Testis (tissue), 2 donors: ENCODE measurements at regions not wholly inside any gene's neighbourhood (a gene's known extent, or its start where the extent isn't known, plus 50 kb on each side); places are given as distances from the start of the nearest gene placed in this dataset.
A peak's percentile ranks its signal among the peaks of the same experiment; 100 is the strongest.
"Not testable (repeated sequence)": the region's sequence is repeated elsewhere in the genome, so short reads cannot be mapped to it uniquely, and the experiment has no call there.

Experiments used
- DNase-seq: peaks from one replicate; pipeline ENCODE4 v3.0.0-alpha.2; 2019
- H3K27ac ChIP-seq, 2 donors: fragments of 200-600 bp; sonication (generic); one replicate each; pipeline ENCODE4 v1.5.1; 2019
- H3K27me3 ChIP-seq: fragments of 200-600 bp; sonication (generic); one replicate; pipeline ENCODE4 v1.5.1; 2019
- H3K36me3 ChIP-seq: fragments of 200-600 bp; sonication (generic); one replicate; pipeline ENCODE4 v1.5.1; 2017; ENCODE audit warnings: low read depth; ENCODE audit errors: missing control alignments
- H3K4me1 ChIP-seq: fragments of 200-600 bp; sonication (generic); one replicate; pipeline ENCODE4 v1.5.1; 2019
- H3K4me3 ChIP-seq, 2 donors: fragments of 200-600 bp; sonication (generic); one replicate each; pipeline ENCODE4 v1.5.1; 2017 to 2019
- H3K9me3 ChIP-seq: fragments of 200-600 bp; sonication (generic); one replicate; pipeline ENCODE4 v1.5.1; 2017
- CTCF ChIP-seq, 3 experiments: fragments of 450-650 bp in 2 of 3; fragments of 200-600 bp in 1 of 3; sonication (generic) in 1 of 3; IDR thresholded peaks; one replicate each; pipeline ENCODE4 v1.5.1; 2016 to 2019; ENCODE audit warnings: antibody characterized with exemption in 3 of 3, mild to moderate bottlenecking in 2 of 3, moderate library complexity in 1 of 3
- POLR2A ChIP-seq: fragments of 450-650 bp; IDR thresholded peaks from one replicate; pipeline ENCODE4 v1.6.1; 2017; ENCODE audit warnings: antibody characterized with exemption, mild to moderate bottlenecking, moderate library complexity
- WGBS, 2 donors: methylation state at CpG; one replicate each; pipeline ENCODE4 v1.1.5; 2018; 5-methylcytosine and 5-hydroxymethylcytosine counted together
- intact Hi-C: fragments of 100-400 bp; cut with DNase I; formaldehyde crosslinking; loops from one replicate; pipeline ENCODE4 v1.15.1; 2023; ENCODE audit warnings: low total_unique reads

- Histone ChIP-seq H3K9me3 (no peaks in the 10 kb centered on the region), H3K27ac (no peak overlapping the region), H3K4me3 (no peak overlapping the region), H3K27me3 (no peaks in the 10 kb centered on the region), H3K4me1 (peaks cover 4% of the 10 kb centered on the region), H3K36me3 (no peaks in the 10 kb centered on the region)
- no peak for DNase-seq
- WGBS, 2 donors, result 83% methylated on average over 24 to 29 of the region's 29 CpGs
- no peak for TF ChIP-seq POLR2A
- TF ChIP-seq CTCF (IDR thresholded peaks at IDR 0.05), result no peak
- intact Hi-C loops, result no loop called here
These were observed 1072.4 kb downstream of the RPIA start for GRCh38 chr2:89763581-89764485.

GRCh38 chr2:89764571-89765360 lies 1073.3 kb downstream of the RPIA start:
- H3K27ac ChIP-seq, intact Hi-C loops, DNase-seq, H3K36me3 ChIP-seq, H3K4me1 ChIP-seq, H3K27me3 ChIP-seq, H3K4me3 ChIP-seq, H3K9me3 ChIP-seq: not testable (repeated sequence)
- 88 to 89% methylated on average over 18 to 20 of the region's 20 CpGs for WGBS, 2 donors

DNA sequence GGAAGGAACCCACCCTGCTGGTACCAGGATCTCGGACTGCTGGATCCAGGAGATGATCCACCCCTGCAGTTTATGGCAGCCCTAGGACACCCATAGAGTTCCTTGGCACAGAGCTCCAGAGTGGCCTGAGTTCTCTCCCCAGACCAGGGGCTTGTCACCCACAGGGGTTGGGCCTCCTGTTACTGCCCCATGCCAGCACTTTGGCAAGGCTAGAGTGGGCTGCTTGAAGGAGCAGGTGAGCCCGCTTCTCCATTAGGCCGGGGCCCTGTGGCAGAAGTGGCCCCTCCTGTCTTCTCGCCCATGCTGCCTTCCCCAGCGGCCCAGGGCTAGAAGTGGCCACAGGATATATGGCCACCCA lies 1073.9 kb downstream of the RPIA start:
- intact Hi-C loops, DNase-seq, H3K4me3 ChIP-seq, H3K4me1 ChIP-seq, H3K27ac ChIP-seq, H3K36me3 ChIP-seq, H3K27me3 ChIP-seq, H3K9me3 ChIP-seq: not testable (repeated sequence)
- WGBS, 2 donors, result 85 to 100% methylated on average over 2 to 5 of the region's 5 CpGs

GRCh38 chr2:89766141-89766990 lies 1074.9 kb downstream of the RPIA start:
- H3K4me1 ChIP-seq, H3K4me3 ChIP-seq, H3K27ac ChIP-seq, H3K27me3 ChIP-seq, H3K36me3 ChIP-seq, DNase-seq, intact Hi-C loops, H3K9me3 ChIP-seq: not testable (repeated sequence)
- WGBS, 2 donors, result 75 to 87% methylated on average over 17 to 19 of the region's 19 CpGs

DNA sequence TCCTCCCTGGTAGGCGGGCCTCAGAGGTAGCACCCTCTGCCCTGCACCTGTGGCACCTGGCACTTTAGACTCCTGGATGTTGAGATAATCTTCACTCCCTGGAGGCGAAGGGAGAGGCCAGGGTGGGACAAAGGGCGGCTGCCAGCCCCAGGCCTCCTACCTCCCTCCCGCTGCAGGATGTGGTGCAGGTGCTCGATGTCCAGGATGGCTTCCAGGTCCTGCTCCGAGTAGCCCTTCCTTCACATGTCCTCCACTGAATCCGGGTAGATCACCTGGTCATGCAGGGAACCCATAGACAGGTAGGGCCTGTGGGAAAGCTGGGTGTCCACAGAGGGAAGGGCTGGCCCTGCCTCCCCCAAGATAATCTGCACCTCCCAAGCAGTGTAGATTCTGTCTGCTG lies 1075.6 kb downstream of the RPIA start:
- H3K36me3 ChIP-seq, intact Hi-C loops, H3K27ac ChIP-seq, H3K27me3 ChIP-seq, H3K4me1 ChIP-seq, DNase-seq, H3K9me3 ChIP-seq: not testable (repeated sequence)
- WGBS, 2 donors, result 74 to 75% methylated on average over 7 of the region's 7 CpGs
- peak overlapping the region in 1 of 2 donors; percentile 15 for H3K4me3 ChIP-seq

- no peaks in the 10 kb centered on the region for H3K36me3 ChIP-seq
- intact Hi-C loops, result no loop called here
- 10 to 15% methylated on average over 59 to 60 of the region's 60 CpGs for WGBS, 2 donors
- no peaks in the 10 kb centered on the region for H3K9me3 ChIP-seq
- H3K27me3 ChIP-seq, result no peaks in the 10 kb centered on the region
- TF ChIP-seq POLR2A (no peak), CTCF (IDR thresholded peaks at IDR 0.05) (no peak)
- peak; percentile 19 for DNase-seq
- H3K27ac ChIP-seq, result no peak overlapping the region
- H3K4me3 ChIP-seq, result peak overlapping the region; percentile 15 to 25
- H3K4me1 ChIP-seq, result peaks cover 4% of the 10 kb centered on the region
These were observed 1076.3 kb downstream of the RPIA start for GRCh38 chr2:89767572-89768435.
